ENCODE measurements at regions not wholly inside any gene's neighbourhood (a gene's known extent, or its start where the extent isn't known, plus 50 kb on each side); places are given as distances from the start of the nearest gene placed in this dataset.

GRCh38 chr7:89554209-89554608 is 600.1 kb upstream of the STEAP1 start:
- no peaks in the 10 kb centered on the region for H3K27me3 Mint-ChIP-seq (ENCODE audit: insufficient read depth)
- H3K9me3 Mint-ChIP-seq, result no peaks in the 10 kb centered on the region
- Histone ChIP-seq H3K27me3 (ENCODE audit: control insufficient read depth, insufficient read depth, low read length, poor library complexity, severe bottlenecking) (no peaks in the 10 kb centered on the region), H3K9me3 (ENCODE audit: control insufficient read depth, low read length) (no peaks in the 10 kb centered on the region), H3K4me3 (ENCODE audit: low read length) (no peak overlapping the region), H3K27ac (ENCODE audit: low read depth, low read length) (no peak overlapping the region), H3K9ac (ENCODE audit: extremely low read depth, low read length, poor library complexity, severe bottlenecking) (no peak overlapping the region), H3K4me1 (ENCODE audit: control insufficient read depth, insufficient read depth, low read length) (no peaks in the 10 kb centered on the region), H3K36me3 (ENCODE audit: control insufficient read depth, insufficient read depth, low read length) (no peaks in the 10 kb centered on the region)
- WGBS, 2 experiments (ENCODE audit: insufficient coverage in 1 of 2, insufficient read length in 1 of 2), result 77 to 92% methylated on average over 3 to 5 of the region's 5 CpGs
- H3K36me3 Mint-ChIP-seq (ENCODE audit: low read depth), result no peaks in the 10 kb centered on the region
- no peak for TF ChIP-seq CTCF (conservative IDR thresholded peaks at IDR 0.05)
- peaks cover 7% of the 10 kb centered on the region for H3K4me1 Mint-ChIP-seq
- no peak for DNase-seq
- H3K27ac Mint-ChIP-seq, result no peak overlapping the region
- no peak overlapping the region for H3K4me3 Mint-ChIP-seq

- Mint-ChIP-seq H3K36me3 (ENCODE audit: low read depth) (no peaks in the 10 kb centered on the region), H3K9me3 (no peaks in the 10 kb centered on the region), H3K27me3 (ENCODE audit: insufficient read depth) (no peaks in the 10 kb centered on the region), H3K4me3 (no peak overlapping the region), H3K4me1 (peaks cover 7% of the 10 kb centered on the region), H3K27ac (no peak overlapping the region)
- no peak for TF ChIP-seq CTCF (conservative IDR thresholded peaks at IDR 0.05)
- Histone ChIP-seq H3K9ac (ENCODE audit: extremely low read depth, low read length, poor library complexity, severe bottlenecking) (no peak overlapping the region), H3K4me3 (ENCODE audit: low read length) (no peak overlapping the region), H3K9me3 (ENCODE audit: control insufficient read depth, low read length) (no peaks in the 10 kb centered on the region), H3K27ac (ENCODE audit: low read depth, low read length) (no peak overlapping the region), H3K36me3 (ENCODE audit: control insufficient read depth, insufficient read depth, low read length) (no peaks in the 10 kb centered on the region), H3K27me3 (ENCODE audit: control insufficient read depth, insufficient read depth, low read length, poor library complexity, severe bottlenecking) (no peaks in the 10 kb centered on the region), H3K4me1 (ENCODE audit: control insufficient read depth, insufficient read depth, low read length) (no peaks in the 10 kb centered on the region)
- WGBS, 2 experiments (ENCODE audit: insufficient coverage in 1 of 2, insufficient read length in 1 of 2), result 80 to 92% methylated on average over 2 to 3 of the region's 3 CpGs
- DNase-seq, result no peak
Measured at GRCh38 chr7:89559596-89559995, 594.7 kb upstream of the STEAP1 start.

GRCh38 chr7:89563597-89563996 is 590.7 kb upstream of the STEAP1 start:
- no peaks in the 10 kb centered on the region for H3K4me1 Mint-ChIP-seq
- no peak overlapping the region for H3K4me3 ChIP-seq (ENCODE audit: low read length)
- no peaks in the 10 kb centered on the region for H3K27me3 Mint-ChIP-seq (ENCODE audit: insufficient read depth)
- no peaks in the 10 kb centered on the region for H3K4me1 ChIP-seq (ENCODE audit: control insufficient read depth, insufficient read depth, low read length)
- DNase-seq, result no peak
- no peak overlapping the region for H3K9ac ChIP-seq (ENCODE audit: extremely low read depth, low read length, poor library complexity, severe bottlenecking)
- H3K27ac ChIP-seq (ENCODE audit: low read depth, low read length), result no peak overlapping the region
- TF ChIP-seq CTCF (conservative IDR thresholded peaks at IDR 0.05), result no peak
- H3K27me3 ChIP-seq (ENCODE audit: control insufficient read depth, insufficient read depth, low read length, poor library complexity, severe bottlenecking), result no peaks in the 10 kb centered on the region
- no peak overlapping the region for H3K4me3 Mint-ChIP-seq
- peaks cover 18% of the 10 kb centered on the region for H3K9me3 ChIP-seq (ENCODE audit: control insufficient read depth, low read length)
- 90% methylated on average over 1 of the region's 1 CpG; no CpG with 5 or more reads in 1 of the 2 experiments for WGBS, 2 experiments (ENCODE audit: insufficient coverage in 1 of 2, insufficient read length in 1 of 2)
- H3K9me3 Mint-ChIP-seq, result peaks cover 13% of the 10 kb centered on the region
- peaks cover under 1% of the 10 kb centered on the region for H3K36me3 Mint-ChIP-seq (ENCODE audit: low read depth)
- no peak overlapping the region for H3K27ac Mint-ChIP-seq
- H3K36me3 ChIP-seq (ENCODE audit: control insufficient read depth, insufficient read depth, low read length), result no peaks in the 10 kb centered on the region
